ENCODE measurements at regions not wholly inside any gene's neighbourhood (a gene's known extent, or its start where the extent isn't known, plus 50 kb on each side); places are given as distances from the start of the nearest gene placed in this dataset.

GRCh38 chr22:47676685-47677084, 914.2 kb downstream of the TBC1D22A start:
- no peak for DNase-seq

- no peak for DNase-seq
These were observed 912.1 kb downstream of the TBC1D22A start for GRCh38 chr22:47674600-47674999.

- no peak for DNase-seq
These were observed 911.1 kb downstream of the TBC1D22A start for GRCh38 chr22:47673557-47673956.

- no peak for DNase-seq
These were observed 910.1 kb downstream of the TBC1D22A start for GRCh38 chr22:47672526-47672925.

- DNase-seq = no peak
These were observed 902.7 kb downstream of the TBC1D22A start for GRCh38 chr22:47665151-47665550.

GRCh38 chr22:47663615-47664605, 901.5 kb downstream of the TBC1D22A start:
- DNase-seq = no peak

- DNase-seq = peak; percentile 21
These were observed 897.2 kb downstream of the TBC1D22A start for GRCh38 chr22:47659467-47660223.

- no peak for DNase-seq
These were observed 895.7 kb downstream of the TBC1D22A start for GRCh38 chr22:47658182-47658581.

- no peak for DNase-seq
These were observed 894.8 kb downstream of the TBC1D22A start for GRCh38 chr22:47657224-47657623.

- DNase-seq = no peak
These were observed 894.4 kb downstream of the TBC1D22A start for GRCh38 chr22:47656806-47657205.

- no peak for DNase-seq
These were observed 893.5 kb downstream of the TBC1D22A start for GRCh38 chr22:47655930-47656329.

GRCh38 chr22:47654922-47655491, 892.6 kb downstream of the TBC1D22A start:
- no peak for DNase-seq

GRCh38 chr22:47653921-47654320, 891.5 kb downstream of the TBC1D22A start:
- no peak for DNase-seq

- DNase-seq = no peak
These were observed 889.0 kb downstream of the TBC1D22A start for GRCh38 chr22:47651216-47651987.

- no peak for DNase-seq
These were observed 885.3 kb downstream of the TBC1D22A start for GRCh38 chr22:47647720-47648119.

- DNase-seq = no peak
These were observed 884.7 kb downstream of the TBC1D22A start for GRCh38 chr22:47647181-47647580.

- DNase-seq = no peak
These were observed 883.5 kb downstream of the TBC1D22A start for GRCh38 chr22:47645923-47646322.

GRCh38 chr22:47645450-47645914, 883.0 kb downstream of the TBC1D22A start:
- DNase-seq = no peak

- DNase-seq = no peak
These were observed 871.9 kb downstream of the TBC1D22A start for GRCh38 chr22:47634347-47634746.

- no peak for DNase-seq
These were observed 870.7 kb downstream of the TBC1D22A start for GRCh38 chr22:47633111-47633510.

- no peak for DNase-seq
These were observed 870.3 kb downstream of the TBC1D22A start for GRCh38 chr22:47632701-47633100.

- DNase-seq = no peak
These were observed 869.2 kb downstream of the TBC1D22A start for GRCh38 chr22:47631571-47632102.
